ENCODE measurements at regions not wholly inside any gene's neighbourhood (a gene's known extent, or its start where the extent isn't known, plus 50 kb on each side); places are given as distances from the start of the nearest gene placed in this dataset.

DNA sequence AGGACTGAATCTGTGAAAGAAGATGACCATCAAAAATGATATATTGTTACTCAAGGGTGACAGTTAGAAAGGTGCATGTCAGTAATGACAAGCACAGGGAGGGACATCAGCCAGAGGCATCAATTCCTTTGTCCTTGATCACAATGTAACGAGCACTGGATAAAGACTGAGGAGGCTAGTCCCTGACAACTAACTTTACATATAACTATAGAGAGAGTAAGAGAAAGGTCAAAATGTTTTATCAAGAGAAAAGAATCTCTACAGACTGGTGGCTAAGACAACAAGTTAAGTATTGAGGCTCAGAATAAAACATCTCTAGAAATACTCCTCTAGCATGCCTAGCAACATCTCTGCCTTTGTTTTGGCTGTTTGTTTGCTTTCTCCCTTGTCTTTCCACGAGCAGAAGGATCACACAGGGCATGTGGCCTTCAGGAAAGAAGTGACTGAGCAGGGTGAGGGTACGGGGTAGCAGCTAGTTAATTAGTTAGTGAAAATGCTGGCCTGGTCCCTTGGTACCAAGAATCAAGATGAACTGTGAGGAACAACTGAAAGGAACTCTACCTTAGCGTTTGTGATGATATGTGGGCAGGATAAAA lies 724.1 kb upstream of the MEF2C start:
- DNase-seq, result no peak

DNA sequence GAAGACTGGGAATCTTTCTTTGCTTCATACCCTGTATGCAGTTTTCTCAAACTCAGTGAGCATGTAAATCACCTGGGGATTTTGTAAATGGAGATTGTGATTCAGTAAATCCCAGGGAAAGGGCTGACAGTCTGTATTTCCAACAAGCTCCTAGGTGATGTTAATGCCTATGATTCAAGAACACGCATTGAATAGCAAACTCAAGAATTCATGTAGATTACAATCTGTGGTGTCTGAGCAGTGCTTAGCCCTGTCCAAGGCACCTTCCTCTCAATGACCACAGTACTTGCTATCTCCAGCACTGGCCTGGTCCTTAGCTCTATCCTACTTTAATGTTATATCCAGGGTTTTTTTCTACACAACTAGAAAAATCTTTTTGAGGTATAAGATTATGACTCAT lies 721.4 kb upstream of the MEF2C start:
- no peak for DNase-seq

DNA sequence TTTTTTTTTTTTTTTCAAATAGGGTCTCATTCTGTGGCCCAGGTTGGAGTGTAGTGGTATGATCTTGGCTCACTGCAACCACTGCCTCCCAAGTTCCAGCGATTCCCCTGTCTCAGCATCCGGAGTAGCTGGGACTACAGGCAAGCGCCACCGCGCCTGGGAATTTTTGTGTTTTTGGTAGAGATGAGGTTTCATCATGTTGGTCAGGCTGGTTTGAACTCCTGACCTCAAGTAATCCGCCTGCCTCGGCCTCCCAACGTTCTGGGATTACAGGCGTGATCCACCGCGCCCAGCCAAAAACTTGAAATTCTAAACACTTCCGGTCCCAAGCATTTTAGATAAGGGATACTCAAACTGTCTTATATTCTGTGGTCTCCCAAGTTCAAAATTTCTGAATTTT lies 718.9 kb upstream of the MEF2C start:
- DNase-seq, result no peak

DNA sequence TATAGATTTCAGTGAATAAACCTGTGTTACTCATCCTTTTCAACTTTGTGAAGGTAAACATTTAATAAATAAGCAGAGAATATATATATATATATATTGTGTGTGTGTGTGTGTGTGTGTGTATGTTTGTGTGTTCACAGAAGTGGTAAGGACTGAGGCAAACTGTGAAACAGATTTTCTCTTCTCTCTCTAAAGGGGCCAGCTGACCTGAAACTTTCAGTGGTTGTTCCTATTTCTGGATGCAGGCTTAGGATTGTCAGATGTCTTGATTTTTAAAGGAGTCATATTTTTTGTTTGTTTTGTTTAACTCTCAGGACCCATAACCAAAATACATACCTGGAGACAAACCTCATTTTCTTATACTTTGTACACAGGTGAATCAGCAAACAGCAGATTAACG lies 714.9 kb upstream of the MEF2C start:
- DNase-seq, result no peak

- no peak for DNase-seq
Measured at GRCh38 chr5:89596821-89597220, 713.8 kb upstream of the MEF2C start.

DNA sequence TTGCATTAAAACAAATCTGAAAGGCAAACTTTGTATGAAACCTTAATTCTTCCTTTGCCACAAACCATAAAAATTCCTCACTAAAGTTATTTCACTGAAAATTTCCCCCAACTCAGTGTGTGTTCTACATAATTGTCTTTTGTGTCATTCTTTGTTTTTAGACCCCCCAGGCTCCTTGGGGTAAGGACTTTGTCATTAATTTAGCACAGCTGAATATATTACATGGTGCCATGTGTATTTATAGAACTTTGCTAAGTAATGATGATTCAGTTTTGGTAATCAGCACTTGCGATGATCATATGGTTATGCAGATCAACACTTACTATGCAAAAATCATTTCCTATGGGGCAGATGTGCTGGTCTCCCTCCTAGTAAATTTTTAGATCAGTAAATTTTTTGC lies 712.1 kb upstream of the MEF2C start:
- no peak for DNase-seq

DNA sequence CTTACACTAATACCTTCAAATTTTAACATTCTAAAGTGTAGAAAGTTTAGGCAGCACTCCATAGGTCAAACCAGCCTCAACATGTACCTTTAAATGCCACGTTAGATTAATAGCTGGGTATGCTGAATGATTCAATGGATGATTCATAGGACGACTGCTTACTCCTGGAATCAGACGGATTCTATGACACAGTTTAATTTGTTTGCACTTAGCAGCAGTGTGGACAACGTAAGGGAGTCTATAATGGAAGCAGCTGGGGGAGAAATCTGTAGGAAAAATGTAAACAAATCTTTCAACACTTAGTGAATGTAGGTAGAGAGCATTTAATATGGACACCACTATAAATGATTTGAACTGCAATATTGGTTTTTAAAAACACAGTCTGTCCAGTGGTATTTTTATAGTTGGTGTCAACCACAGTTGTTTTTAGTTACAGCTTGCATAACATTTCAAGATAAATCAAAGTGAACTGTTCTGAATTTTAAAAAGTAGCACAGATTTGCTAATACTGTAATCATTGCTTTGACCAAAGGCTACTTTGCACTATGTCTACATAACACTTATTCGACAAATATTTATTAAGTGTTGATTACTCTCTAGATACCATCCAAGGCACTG lies 701.5 kb upstream of the MEF2C start:
- no peak for DNase-seq

- DNase-seq, result no peak
Measured at GRCh38 chr5:89583534-89583933, 700.5 kb upstream of the MEF2C start.

DNA sequence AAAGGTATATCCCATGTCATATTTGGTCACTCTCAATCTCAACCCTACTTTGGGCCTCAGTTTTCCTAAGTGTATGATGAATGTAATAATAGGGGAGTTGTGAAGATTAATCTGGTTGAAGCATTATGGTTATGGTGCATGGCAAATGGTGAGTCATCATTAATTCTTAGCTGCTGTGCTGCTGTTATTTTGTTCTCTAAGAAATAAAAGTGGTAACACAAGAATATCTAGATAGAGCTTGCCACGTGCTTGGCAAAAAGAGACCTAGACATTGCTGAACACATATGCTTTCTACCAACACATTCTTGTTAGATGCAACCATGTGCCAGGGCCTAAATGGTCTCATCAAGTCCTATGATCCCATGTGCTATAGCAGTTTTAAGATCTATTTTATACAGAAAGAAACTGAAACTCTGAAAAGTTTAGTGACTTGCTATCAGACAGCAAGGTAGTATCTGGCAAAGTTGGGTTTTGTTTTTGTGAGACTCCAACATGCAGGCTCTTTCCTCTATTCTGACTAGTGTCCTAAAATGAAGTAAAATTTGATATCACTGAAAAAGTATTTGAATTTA lies 699.9 kb upstream of the MEF2C start:
- DNase-seq, result no peak

- no peak for DNase-seq
Measured at GRCh38 chr5:89580976-89581375, 698.0 kb upstream of the MEF2C start.

GRCh38 chr5:89575319-89575718 lies 692.3 kb upstream of the MEF2C start:
- DNase-seq, result no peak

DNA sequence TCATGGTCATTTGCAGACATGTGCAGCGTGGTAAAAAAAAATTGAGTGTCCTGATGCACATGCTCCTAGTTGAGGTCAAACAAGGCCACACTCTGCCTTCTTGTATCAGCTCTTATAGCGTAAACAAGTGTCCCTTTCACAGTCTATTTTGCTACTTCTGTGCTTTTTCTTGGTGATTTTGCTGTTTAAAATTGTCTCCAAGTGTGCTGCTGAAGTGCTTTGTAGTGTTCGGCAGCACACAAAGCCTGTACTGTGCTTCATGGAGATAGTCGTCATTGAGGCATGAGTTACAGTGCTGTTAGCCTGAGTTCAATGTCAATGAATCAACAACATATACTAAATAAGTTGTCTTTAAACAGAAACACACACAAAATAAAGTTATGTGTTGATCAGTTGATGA lies 690.4 kb upstream of the MEF2C start:
- no peak for DNase-seq

GRCh38 chr5:89572696-89573095 lies 689.7 kb upstream of the MEF2C start:
- DNase-seq, result no peak

GRCh38 chr5:89570557-89570956 lies 687.6 kb upstream of the MEF2C start:
- no peak for DNase-seq

DNA sequence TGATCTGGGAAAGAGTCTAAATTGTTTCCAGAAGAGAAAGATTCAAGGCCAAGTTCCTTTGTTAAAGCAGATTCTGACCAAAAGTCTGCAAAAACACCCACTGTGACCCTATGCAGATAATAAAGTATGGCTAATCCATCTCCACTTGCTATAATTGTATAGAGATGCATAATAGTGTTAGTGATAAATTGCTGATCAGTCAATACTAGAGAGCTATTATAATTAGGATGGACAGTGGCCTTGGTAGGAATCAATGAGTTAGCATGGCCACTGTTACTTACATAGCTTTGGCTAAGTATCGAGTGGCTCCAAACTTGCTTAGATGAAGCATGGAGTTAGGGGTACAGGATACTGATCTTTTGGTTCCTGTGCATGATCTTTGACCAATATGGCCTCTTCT lies 683.4 kb upstream of the MEF2C start:
- DNase-seq, result no peak

- no peak for DNase-seq
Measured at GRCh38 chr5:89560696-89561095, 677.7 kb upstream of the MEF2C start.

DNA sequence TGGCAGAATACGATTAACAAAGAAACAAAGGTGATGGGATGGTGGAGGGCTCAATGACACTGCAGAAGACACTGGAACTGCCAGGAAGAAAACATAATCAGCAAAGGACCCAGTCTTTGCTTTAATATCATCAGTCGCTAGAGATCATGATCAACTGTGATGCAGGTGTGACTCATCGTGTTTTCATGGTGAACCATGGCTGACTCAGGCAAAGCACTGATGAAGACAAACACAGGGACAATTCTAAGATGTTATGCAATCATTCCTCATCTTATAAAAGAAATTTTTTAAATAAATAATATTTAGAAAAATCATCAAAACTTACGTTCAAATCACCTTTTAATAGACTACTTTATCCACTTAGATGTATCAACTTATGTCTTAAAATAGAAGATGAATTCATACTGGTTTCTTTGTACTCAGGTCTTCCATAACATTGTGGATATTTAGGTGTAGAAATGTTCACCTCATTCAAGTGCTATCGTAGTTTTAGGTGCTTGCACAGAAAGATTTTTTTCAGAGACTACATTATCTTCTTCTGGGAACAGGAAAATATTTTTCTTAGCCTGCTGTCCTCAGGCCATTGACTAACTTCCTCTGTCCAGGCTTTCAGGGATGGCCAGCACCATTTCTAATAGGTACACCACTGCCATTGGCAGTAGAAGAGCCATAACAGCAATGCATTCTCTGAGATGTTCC lies 673.4 kb upstream of the MEF2C start:
- DNase-seq, result peak; percentile 1

DNA sequence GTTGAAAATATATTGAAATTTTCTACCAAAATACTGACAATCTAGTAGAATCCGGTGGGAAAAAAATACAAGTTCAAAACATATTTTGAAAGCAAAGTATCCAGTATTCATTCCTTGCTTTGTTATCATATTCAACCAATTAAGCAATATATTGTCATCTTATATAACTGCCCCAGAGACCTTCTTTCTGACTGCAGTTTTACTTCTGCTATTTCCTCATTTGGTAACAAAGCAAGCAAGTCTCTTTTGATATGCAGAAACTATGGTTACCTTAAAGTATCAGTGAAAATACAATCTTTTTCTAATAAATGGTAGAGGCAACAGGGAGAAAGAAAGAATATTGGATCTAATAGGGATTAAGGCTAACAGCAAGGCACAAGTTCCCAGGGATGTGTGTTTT lies 663.7 kb upstream of the MEF2C start:
- no peak for DNase-seq

DNA sequence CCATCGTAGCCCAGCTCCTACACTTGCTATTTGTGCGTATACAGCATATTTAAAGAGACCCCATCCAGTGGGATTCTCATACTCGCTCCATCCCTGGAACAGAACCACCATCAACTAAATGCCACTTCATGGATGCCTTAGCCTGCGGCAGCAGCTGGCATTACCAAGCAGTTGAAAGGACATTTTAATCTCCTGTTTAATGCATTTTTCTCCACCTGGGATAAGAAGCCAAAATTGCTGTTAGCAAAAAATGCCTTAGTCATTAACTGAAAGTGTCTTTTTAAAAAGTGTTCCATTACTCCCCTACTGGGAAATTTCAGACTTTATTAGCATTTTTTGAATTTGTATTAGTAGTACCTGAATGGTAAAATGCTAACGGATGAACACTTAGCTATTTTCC lies 662.6 kb upstream of the MEF2C start:
- no peak for DNase-seq

- no peak for DNase-seq
Measured at GRCh38 chr5:89545076-89545475, 662.1 kb upstream of the MEF2C start.

- no peak for DNase-seq
Measured at GRCh38 chr5:89542736-89543135, 659.8 kb upstream of the MEF2C start.

GRCh38 chr5:89537800-89538199 lies 654.8 kb upstream of the MEF2C start:
- no peak for DNase-seq

GRCh38 chr5:89536020-89536419 lies 653.0 kb upstream of the MEF2C start:
- DNase-seq, result no peak

- no peak for DNase-seq
Measured at GRCh38 chr5:89535411-89535810, 652.4 kb upstream of the MEF2C start.
